ENCODE measurements at regions not wholly inside any gene's neighbourhood (a gene's known extent, or its start where the extent isn't known, plus 50 kb on each side); places are given as distances from the start of the nearest gene placed in this dataset.

- no peak for DNase-seq (ENCODE audit: low spot score)
Measured at GRCh38 chr12:105993766-105994555, 144.8 kb downstream of the NUAK1 start.

- no peak for DNase-seq (ENCODE audit: low spot score)
Measured at GRCh38 chr12:105995961-105996431, 142.8 kb downstream of the NUAK1 start.

- DNase-seq (ENCODE audit: low spot score), result no peak
Measured at GRCh38 chr12:105998561-105998960, 140.2 kb downstream of the NUAK1 start.

- peak; percentile 10 for DNase-seq (ENCODE audit: low spot score)
Measured at GRCh38 chr12:106000382-106001104, 138.2 kb downstream of the NUAK1 start.

GRCh38 chr12:106001105-106001836 is 137.5 kb downstream of the NUAK1 start:
- DNase-seq (ENCODE audit: low spot score), result no peak

- no peak for DNase-seq (ENCODE audit: low spot score)
Measured at GRCh38 chr12:106001837-106002218, 136.9 kb downstream of the NUAK1 start.

GRCh38 chr12:106003297-106003696 is 135.5 kb downstream of the NUAK1 start:
- DNase-seq (ENCODE audit: low spot score), result no peak

- no peak for DNase-seq (ENCODE audit: low spot score)
Measured at GRCh38 chr12:106004289-106004688, 134.5 kb downstream of the NUAK1 start.

- DNase-seq (ENCODE audit: low spot score), result no peak
Measured at GRCh38 chr12:106006382-106006781, 132.4 kb downstream of the NUAK1 start.

- no peak for DNase-seq (ENCODE audit: low spot score)
Measured at GRCh38 chr12:106006940-106007339, 131.8 kb downstream of the NUAK1 start.

- DNase-seq (ENCODE audit: low spot score), result no peak
Measured at GRCh38 chr12:106010741-106011140, 128.0 kb downstream of the NUAK1 start.
